NB4 (cell line): ENCODE measurements at regions not wholly inside any gene's neighbourhood (a gene's known extent, or its start where the extent isn't known, plus 50 kb on each side); places are given as distances from the start of the nearest gene placed in this dataset.

Experiments
- DNase-seq: peaks from one replicate; pipeline ENCODE4 v3.0.0; 2010; ENCODE audit warnings: low read depth
- H3K4me3 ChIP-seq: one replicate; pipeline ENCODE4 v1.5.1; 2011; ENCODE audit warnings: mild to moderate bottlenecking, low read depth, low read length, moderate library complexity
- CTCF ChIP-seq: IDR thresholded peaks from one replicate; pipeline ENCODE4 v1.5.1; 2012; ENCODE audit warnings: low read depth, low read length
- MAX ChIP-seq: IDR thresholded peaks from 2 replicates; pipeline ENCODE4 v1.6.1; 2011; ENCODE audit warnings: low read depth, low read length
- MYC ChIP-seq: IDR thresholded peaks from 2 replicates; pipeline ENCODE4 v1.6.1; 2011; ENCODE audit warnings: low read depth, low read length
- POLR2A ChIP-seq: IDR thresholded peaks from 2 replicates; pipeline ENCODE4 v1.6.1; 2011; ENCODE audit warnings: mild to moderate bottlenecking; ENCODE audit not compliant: insufficient read length; ENCODE audit errors: extremely low read depth

DNA sequence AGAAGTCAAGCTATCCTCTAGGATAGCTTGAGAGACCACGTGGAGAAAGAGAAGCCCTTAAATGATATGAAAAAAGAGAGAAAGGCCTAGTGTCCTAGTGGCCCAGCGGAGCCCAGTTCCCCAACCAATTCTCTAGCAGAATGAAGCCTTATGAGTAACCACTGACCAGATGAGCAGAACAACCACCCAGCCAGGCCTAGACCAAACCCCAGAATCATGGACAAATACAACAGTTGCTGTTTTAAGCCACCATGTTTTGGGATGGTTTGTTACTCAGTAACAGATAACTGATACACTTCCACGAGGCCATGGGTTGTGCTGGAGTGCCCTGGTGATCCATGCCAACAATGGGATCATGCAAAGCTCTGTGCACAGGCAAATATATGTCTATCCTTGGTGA lies 377.1 kb downstream of the SOX9 start:
- TF ChIP-seq POLR2A (no peak), MYC (no peak), MAX (no peak), CTCF (no peak)
- no peak for DNase-seq
- no peak overlapping the region for H3K4me3 ChIP-seq

DNA sequence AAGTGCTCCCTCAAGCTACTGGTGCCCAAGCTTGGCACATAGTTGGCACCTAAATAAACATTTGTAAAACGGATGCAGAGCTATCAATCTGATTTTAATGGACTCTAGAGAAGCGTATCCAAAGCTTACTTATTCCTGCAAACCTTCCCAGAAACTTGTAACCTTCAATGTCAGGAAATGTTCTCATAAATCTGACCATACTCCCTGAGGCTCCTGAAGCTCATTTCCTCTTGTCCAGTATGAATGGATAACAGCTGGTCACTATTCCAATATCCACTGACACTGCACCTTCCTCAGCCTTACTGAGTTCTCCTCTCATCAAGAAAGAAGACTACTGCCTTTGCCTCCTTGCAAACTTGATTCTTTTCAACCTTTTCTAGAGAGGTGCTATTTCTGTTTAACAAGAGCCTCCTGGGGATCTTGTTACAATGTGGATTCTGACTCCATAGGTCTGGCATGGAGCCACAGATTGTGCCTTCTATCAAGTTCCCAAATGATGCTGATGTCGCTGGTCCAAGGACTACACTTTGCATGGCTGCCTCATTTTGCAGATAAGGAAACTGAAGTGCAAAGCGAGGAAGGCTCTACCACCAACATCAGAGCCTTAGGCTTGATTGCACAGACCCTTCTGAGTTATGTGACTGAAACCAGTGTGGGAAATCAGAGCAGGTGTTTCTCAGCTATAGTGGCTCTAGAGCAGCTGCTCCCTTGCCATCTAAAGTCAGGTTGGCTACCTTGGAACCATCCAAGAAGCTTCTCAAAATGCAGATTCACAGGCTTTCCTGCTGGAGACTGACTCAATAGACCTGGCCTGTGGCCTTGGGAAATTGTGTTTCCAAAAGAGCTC lies 377.8 kb downstream of the SOX9 start:
- TF ChIP-seq POLR2A (no peak), MAX (no peak), MYC (no peak), CTCF (no peak)
- H3K4me3 ChIP-seq: no peak overlapping the region
- DNase-seq: no peak

GRCh38 chr17:72501404-72502370 lies 380.9 kb downstream of the SOX9 start:
- no peak for DNase-seq
- TF ChIP-seq MYC: no peak
- TF ChIP-seq POLR2A: no peak
- no peak overlapping the region for H3K4me3 ChIP-seq

- DNase-seq: no peak
Observed at GRCh38 chr17:72502371-72503341, 381.8 kb downstream of the SOX9 start.

DNA sequence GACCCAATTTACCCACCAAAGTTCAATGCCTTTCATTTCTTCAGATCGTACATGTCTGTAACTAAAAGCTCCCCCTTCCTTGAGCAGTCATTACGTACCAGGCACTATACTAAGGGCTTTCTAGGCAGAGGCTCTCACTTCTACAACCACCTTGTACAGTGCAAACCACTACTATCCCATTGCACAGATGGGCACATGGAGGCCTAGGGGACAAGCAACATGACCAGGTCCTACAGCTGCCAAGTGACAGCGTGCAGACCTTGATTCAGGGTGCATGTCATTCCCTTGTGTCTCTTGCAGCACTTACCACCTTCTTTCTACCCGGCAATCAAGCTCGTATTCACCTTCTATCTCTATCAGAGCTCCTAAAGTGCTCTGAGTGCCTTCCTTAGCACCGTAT lies 382.7 kb downstream of the SOX9 start:
- no peak overlapping the region for H3K4me3 ChIP-seq
- TF ChIP-seq MYC: no peak
- DNase-seq: no peak

More at GRCh38 chr17:72502371-72503341, 381.8 kb downstream of the SOX9 start:
- no peak overlapping the region for H3K4me3 ChIP-seq
- TF ChIP-seq POLR2A (no peak), MYC (no peak), MAX (no peak), CTCF (no peak)

DNA sequence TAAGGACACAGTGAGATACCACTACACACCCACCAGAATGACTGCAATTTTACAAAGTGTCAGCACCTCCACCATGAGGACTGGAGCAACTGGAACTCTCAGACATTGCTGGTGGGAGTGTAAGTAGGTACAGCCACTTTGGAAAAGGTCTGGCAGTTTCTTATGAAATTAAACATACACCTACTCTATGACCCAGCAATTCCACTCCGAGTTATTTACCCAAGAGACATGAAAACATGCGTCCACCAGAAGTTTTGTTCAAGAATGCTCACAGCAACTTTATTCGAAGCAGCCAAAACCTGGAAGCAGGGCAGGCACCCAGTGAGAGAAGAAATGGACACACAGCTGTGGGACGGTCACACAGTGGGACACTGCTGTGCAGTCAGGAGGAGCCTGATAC lies 384.0 kb downstream of the SOX9 start:
- TF ChIP-seq POLR2A (no peak), CTCF (no peak), MYC (no peak), MAX (no peak)
- H3K4me3 ChIP-seq: no peak overlapping the region
- no peak for DNase-seq
